H9 (cell line): ENCODE measurements at regions not wholly inside any gene's neighbourhood (a gene's known extent, or its start where the extent isn't known, plus 50 kb on each side); places are given as distances from the start of the nearest gene placed in this dataset.

ENCODE experiments used
- DNase-seq: peaks from one replicate; pipeline ENCODE4 v3.0.0-alpha.2; 2017
- H2AFZ ChIP-seq: one replicate; pipeline ENCODE4 v1.6.1; 2013; ENCODE audit warnings: mild to moderate bottlenecking, low read length, control low read depth, moderate library complexity
- H2AK5ac ChIP-seq: 2 replicates; pipeline ENCODE4 v1.6.1; 2013; ENCODE audit warnings: low read length, control low read depth, mixed read lengths; ENCODE audit not compliant: insufficient read length
- H2BK120ac ChIP-seq: one replicate; pipeline ENCODE4 v1.6.1; 2013; ENCODE audit warnings: low read depth, mild to moderate bottlenecking, low read length, control low read depth, inconsistent platforms; ENCODE audit not compliant: poor library complexity, severe bottlenecking
- H2BK12ac ChIP-seq: 2 replicates; pipeline ENCODE4 v1.6.1; 2013; ENCODE audit warnings: low read length, control low read depth, mixed read lengths, low read depth; ENCODE audit not compliant: insufficient read length
- H2BK15ac ChIP-seq: 2 replicates; pipeline ENCODE4 v1.6.1; 2013; ENCODE audit warnings: low read depth, low read length, control low read depth
- H2BK20ac ChIP-seq: one replicate; pipeline ENCODE4 v1.6.1; 2013; ENCODE audit warnings: low read depth, mild to moderate bottlenecking, low read length, control low read depth, inconsistent platforms; ENCODE audit not compliant: poor library complexity, severe bottlenecking
- H2BK5ac ChIP-seq: 2 replicates; pipeline ENCODE4 v1.6.1; 2013; ENCODE audit warnings: low read length, control low read depth, mixed read lengths; ENCODE audit not compliant: insufficient read length
- H3K14ac ChIP-seq: 2 replicates; pipeline ENCODE4 v1.6.1; 2013; ENCODE audit warnings: low read length, control low read depth; ENCODE audit not compliant: insufficient read depth
- H3K18ac ChIP-seq: 2 replicates; pipeline ENCODE4 v1.6.1; 2013; ENCODE audit warnings: low read depth, mild to moderate bottlenecking, mixed read lengths, low read length, control low read depth; ENCODE audit not compliant: insufficient read length
- H3K23ac ChIP-seq: 2 replicates; pipeline ENCODE4 v1.6.1; 2013; ENCODE audit warnings: low read length, control low read depth, mixed read lengths, low read depth; ENCODE audit not compliant: insufficient read length
- H3K23me2 ChIP-seq: 2 replicates; pipeline ENCODE4 v1.6.1; 2013; ENCODE audit warnings: low read depth, mild to moderate bottlenecking, mixed read lengths, low read length, control low read depth; ENCODE audit not compliant: insufficient read length, poor library complexity, severe bottlenecking
- H3K27ac ChIP-seq: 2 replicates; pipeline ENCODE4 v1.5.1; 2013; ENCODE audit warnings: low read length, control low read depth, mixed read lengths, low read depth; ENCODE audit not compliant: insufficient read length
- H3K27me3 ChIP-seq: 2 replicates; pipeline ENCODE4 v1.6.1; 2013; ENCODE audit warnings: low read length, control low read depth, inconsistent platforms; ENCODE audit not compliant: insufficient read depth
- H3K4ac ChIP-seq: 2 replicates; pipeline ENCODE4 v1.6.1; 2013; ENCODE audit warnings: low read depth, mild to moderate bottlenecking, control low read depth, inconsistent platforms, low read length, moderate library complexity
- H3K4me1 ChIP-seq: 2 replicates; pipeline ENCODE4 v1.6.1; 2013; ENCODE audit warnings: low read length, control low read depth, inconsistent platforms; ENCODE audit not compliant: insufficient read depth
- H3K4me2 ChIP-seq: 2 replicates; pipeline ENCODE4 v1.6.1; 2013; ENCODE audit warnings: low read length, control low read depth, mixed read lengths; ENCODE audit not compliant: insufficient read length, insufficient read depth
- H3K56ac ChIP-seq: 2 replicates; pipeline ENCODE4 v1.6.1; 2013; ENCODE audit warnings: low read depth, mild to moderate bottlenecking, mixed read lengths, low read length, control low read depth; ENCODE audit not compliant: insufficient read length
- H3K79me1 ChIP-seq: 2 replicates; pipeline ENCODE4 v1.6.1; 2013; ENCODE audit warnings: low read depth, mild to moderate bottlenecking, moderate library complexity, low read length, control low read depth, inconsistent platforms; ENCODE audit not compliant: insufficient read depth, poor library complexity, severe bottlenecking
- H3K79me2 ChIP-seq: 2 replicates; pipeline ENCODE4 v1.6.1; 2013; ENCODE audit warnings: low read length, control low read depth, inconsistent platforms; ENCODE audit not compliant: insufficient read depth
- H3K9ac ChIP-seq: 2 replicates; pipeline ENCODE4 v1.6.1; 2013; ENCODE audit warnings: low read length, control low read depth, mixed read lengths; ENCODE audit not compliant: insufficient read length; ENCODE audit errors: extremely low read depth
- H3K9me3 ChIP-seq: one replicate; pipeline ENCODE4 v1.6.1; 2013; ENCODE audit warnings: low read depth, low read length, inconsistent platforms; ENCODE audit not compliant: control insufficient read depth
- H3T11ph ChIP-seq: one replicate; pipeline ENCODE4 v1.6.1; 2013; ENCODE audit warnings: mild to moderate bottlenecking, low read length, control low read depth, inconsistent platforms
- H4K20me1 ChIP-seq: one replicate; pipeline ENCODE4 v1.6.1; 2013; ENCODE audit not compliant: control insufficient read depth, insufficient read length, insufficient read depth
- H4K5ac ChIP-seq: 2 replicates; pipeline ENCODE4 v1.6.1; 2013; ENCODE audit warnings: low read depth, mild to moderate bottlenecking, mixed read lengths, low read length, control low read depth; ENCODE audit not compliant: insufficient read length
- H4K8ac ChIP-seq: replicated peaks from 2 replicates; pipeline ENCODE4 v1.6.1; 2013; ENCODE audit warnings: low read length, control low read depth, mixed read lengths, low read depth; ENCODE audit not compliant: insufficient read length
- H4K91ac ChIP-seq: 2 replicates; pipeline ENCODE4 v1.6.1; 2013; ENCODE audit warnings: low read depth, mild to moderate bottlenecking, moderate library complexity, mixed read lengths, low read length, control low read depth; ENCODE audit not compliant: insufficient read length
- H3K27ac Mint-ChIP-seq, 3 experiments: 2 replicates in 2 of 3; 3 replicates in 1 of 3; pipeline ENCODE4 v1.8.0; 2020 to 2021; ENCODE audit warnings: mixed read lengths in 3 of 3, mild to moderate bottlenecking in 1 of 3, moderate library complexity in 1 of 3
- H3K27me3 Mint-ChIP-seq: 2 replicates; pipeline ENCODE4 v1.8.0; 2021; ENCODE audit warnings: low read depth, mild to moderate bottlenecking, moderate library complexity, mixed read lengths
- H3K36me3 Mint-ChIP-seq, 3 experiments: 2 replicates in 2 of 3; 3 replicates in 1 of 3; pipeline ENCODE4 v1.8.0; 2020 to 2021; ENCODE audit warnings: low read depth in 3 of 3, mixed read lengths in 3 of 3; ENCODE audit not compliant: insufficient read depth in 1 of 3
- H3K4me1 Mint-ChIP-seq, 2 experiments: 2 replicates each; pipeline ENCODE4 v1.8.0; 2020; ENCODE audit warnings: mixed read lengths in 2 of 2
- H3K4me3 Mint-ChIP-seq, 2 experiments: 2 replicates in 1 of 2; 3 replicates in 1 of 2; pipeline ENCODE4 v1.8.0; 2020 to 2021; ENCODE audit warnings: mild to moderate bottlenecking in 2 of 2, mixed read lengths in 2 of 2, moderate library complexity in 1 of 2
- H3K9me3 Mint-ChIP-seq, 2 experiments: 2 replicates in 1 of 2; 3 replicates in 1 of 2; pipeline ENCODE4 v1.8.0; 2020; ENCODE audit warnings: mild to moderate bottlenecking in 2 of 2, mixed read lengths in 2 of 2, moderate library complexity in 1 of 2
- WGBS: extraction: QIAGEN DNeasy Blood & Tissue Kit; methylation state at CpG from one replicate; pipeline ENCODE4 v1.1.7; 2013; ENCODE audit warnings: missing lambda C conversion rate, low lambda C conversion rate, mixed read lengths; ENCODE audit not compliant: insufficient read length; ENCODE audit errors: extremely low coverage; 5-methylcytosine and 5-hydroxymethylcytosine counted together
- TF ChIP-seq, protein P1 (sequence below): fragments of 200-600 bp; sonication (generic); conservative IDR thresholded peaks from 3 replicates; pipeline ENCODE4 v1.8.0; 2021; ENCODE audit warnings: antibody characterized with exemption, mild to moderate bottlenecking

DNA sequence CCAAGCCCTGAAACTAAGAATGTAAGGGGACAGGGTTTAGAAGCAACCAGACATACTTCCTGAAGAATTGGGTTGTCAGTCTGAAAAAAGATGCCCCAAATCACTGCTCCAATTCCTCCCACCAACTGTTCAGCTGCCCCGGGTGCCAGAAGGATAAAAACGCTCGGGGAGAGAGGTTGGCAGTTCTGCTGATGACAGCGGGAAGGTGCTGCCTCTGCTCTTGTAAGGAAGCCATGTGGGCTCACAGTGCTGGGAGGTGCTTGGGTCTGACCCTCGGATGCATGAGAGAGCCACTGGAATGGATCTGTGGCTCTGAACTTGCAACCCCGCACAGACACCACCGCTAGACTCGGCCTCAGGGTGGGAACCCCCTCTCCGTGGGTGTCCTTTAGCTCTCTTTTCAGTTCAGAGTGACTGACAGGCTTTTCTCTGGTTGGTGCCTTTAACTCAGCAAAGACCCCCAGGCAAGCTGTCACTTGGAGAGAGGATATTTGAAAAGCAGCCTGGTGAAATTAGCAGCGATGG is 364.8 kb upstream of the RBFOX1 start:
- WGBS = no CpG with 5 or more reads among the region's 10 CpGs
- Histone ChIP-seq H3K9ac (no peak overlapping the region), H3K27me3 (no peaks in the 10 kb centered on the region), H3K18ac (no peak overlapping the region), H2BK5ac (no peak overlapping the region), H3K79me1 (no peaks in the 10 kb centered on the region), H4K91ac (no peak overlapping the region), H2AFZ (no peak overlapping the region), H3K56ac (no peak overlapping the region), H2BK15ac (no peak overlapping the region), H3K23ac (no peak overlapping the region), H3K27ac (no peak overlapping the region), H2BK12ac (no peak overlapping the region), H3K23me2 (no peaks in the 10 kb centered on the region), H3T11ph (no peak overlapping the region), H3K14ac (no peak overlapping the region), H2AK5ac (no peak overlapping the region), H3K79me2 (no peaks in the 10 kb centered on the region), H2BK20ac (no peak overlapping the region), H3K4ac (no peak overlapping the region), H3K4me1 (no peaks in the 10 kb centered on the region; the same call in 1 of the 2 replicates), H2BK120ac (no peak overlapping the region), H4K8ac (no peak overlapping the region), H3K4me2 (no peak overlapping the region), H3K9me3 (no peaks in the 10 kb centered on the region), H4K20me1 (no peaks in the 10 kb centered on the region), H4K5ac (no peak overlapping the region)
- Mint-ChIP-seq H3K9me3 (no peaks in the 10 kb centered on the region), H3K27me3 (peaks cover 55% of the 10 kb centered on the region), H3K27ac (no peak overlapping the region), H3K36me3 (no peaks in the 10 kb centered on the region), H3K4me1 (peaks cover 10 to 12% of the 10 kb centered on the region in 2 experiments), H3K4me3 (no peak overlapping the region)
- peak; percentile 27 for DNase-seq
- TF ChIP-seq, protein P1, sequence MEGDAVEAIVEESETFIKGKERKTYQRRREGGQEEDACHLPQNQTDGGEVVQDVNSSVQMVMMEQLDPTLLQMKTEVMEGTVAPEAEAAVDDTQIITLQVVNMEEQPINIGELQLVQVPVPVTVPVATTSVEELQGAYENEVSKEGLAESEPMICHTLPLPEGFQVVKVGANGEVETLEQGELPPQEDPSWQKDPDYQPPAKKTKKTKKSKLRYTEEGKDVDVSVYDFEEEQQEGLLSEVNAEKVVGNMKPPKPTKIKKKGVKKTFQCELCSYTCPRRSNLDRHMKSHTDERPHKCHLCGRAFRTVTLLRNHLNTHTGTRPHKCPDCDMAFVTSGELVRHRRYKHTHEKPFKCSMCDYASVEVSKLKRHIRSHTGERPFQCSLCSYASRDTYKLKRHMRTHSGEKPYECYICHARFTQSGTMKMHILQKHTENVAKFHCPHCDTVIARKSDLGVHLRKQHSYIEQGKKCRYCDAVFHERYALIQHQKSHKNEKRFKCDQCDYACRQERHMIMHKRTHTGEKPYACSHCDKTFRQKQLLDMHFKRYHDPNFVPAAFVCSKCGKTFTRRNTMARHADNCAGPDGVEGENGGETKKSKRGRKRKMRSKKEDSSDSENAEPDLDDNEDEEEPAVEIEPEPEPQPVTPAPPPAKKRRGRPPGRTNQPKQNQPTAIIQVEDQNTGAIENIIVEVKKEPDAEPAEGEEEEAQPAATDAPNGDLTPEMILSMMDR = no peak
